IPS DF 4.7 (cell line): ENCODE measurements at regions not wholly inside any gene's neighbourhood (a gene's known extent, or its start where the extent isn't known, plus 50 kb on each side); places are given as distances from the start of the nearest gene placed in this dataset.
A peak's percentile ranks its signal among the peaks of the same experiment; 100 is the strongest.
"Not testable (repeated sequence)": the region's sequence is repeated elsewhere in the genome, so short reads cannot be mapped to it uniquely, and the experiment has no call there.

Experiments used
- DNase-seq: peaks from one replicate; pipeline ENCODE4 v3.0.0-alpha.2; 2013; ENCODE audit warnings: low spot score; ENCODE audit errors: extremely low read depth

GRCh38 chr7:149334930-149335329, 72.9 kb downstream of the ZNF783 start:
- DNase-seq, result no peak

- no peak for DNase-seq
Measured at GRCh38 chr7:149348758-149349369, 86.9 kb downstream of the ZNF783 start.

GRCh38 chr7:149353739-149354504, 91.9 kb downstream of the ZNF783 start:
- DNase-seq, result no peak

- not testable (repeated sequence) for DNase-seq
Measured at GRCh38 chr7:149355035-149355389, 93.0 kb downstream of the ZNF783 start.

GRCh38 chr7:149355390-149356048, 93.5 kb downstream of the ZNF783 start:
- DNase-seq, result peak; percentile 78

GRCh38 chr7:149362696-149363095, 98.2 kb downstream of the ZNF777 start:
- no peak for DNase-seq

- DNase-seq, result no peak
Measured at GRCh38 chr7:149367418-149368180, 93.3 kb downstream of the ZNF777 start.

- DNase-seq, result no peak
Measured at GRCh38 chr7:149369497-149369896, 91.4 kb downstream of the ZNF777 start.

- DNase-seq, result no peak
Measured at GRCh38 chr7:149370790-149371189, 90.1 kb downstream of the ZNF777 start.

- DNase-seq, result no peak
Measured at GRCh38 chr7:149373089-149373488, 87.8 kb downstream of the ZNF777 start.

GRCh38 chr7:149375234-149376008, 85.4 kb downstream of the ZNF777 start:
- no peak for DNase-seq

- DNase-seq, result no peak
Measured at GRCh38 chr7:149377386-149377785, 83.5 kb downstream of the ZNF777 start.

GRCh38 chr7:149379625-149380024, 81.2 kb downstream of the ZNF777 start:
- DNase-seq, result no peak

- DNase-seq, result no peak
Measured at GRCh38 chr7:149381245-149381644, 79.6 kb downstream of the ZNF777 start.
